Endothelial cell of hepatic sinusoid (primary cell): ENCODE measurements at regions not wholly inside any gene's neighbourhood (a gene's known extent, or its start where the extent isn't known, plus 50 kb on each side); places are given as distances from the start of the nearest gene placed in this dataset.
"Not testable (repeated sequence)": the region's sequence is repeated elsewhere in the genome, so short reads cannot be mapped to it uniquely, and the experiment has no call there.

Experiments
- in situ Hi-C: cut with HindIII; loops from 2 replicates; pipeline ENCODE4 v1.10.0; 2017; ENCODE audit warnings: low sequenced_read_pairs

- in situ Hi-C loops, result no loop called here
Observed at GRCh38 chr6:115873901-115874300, 186.8 kb downstream of the FRK start.

DNA sequence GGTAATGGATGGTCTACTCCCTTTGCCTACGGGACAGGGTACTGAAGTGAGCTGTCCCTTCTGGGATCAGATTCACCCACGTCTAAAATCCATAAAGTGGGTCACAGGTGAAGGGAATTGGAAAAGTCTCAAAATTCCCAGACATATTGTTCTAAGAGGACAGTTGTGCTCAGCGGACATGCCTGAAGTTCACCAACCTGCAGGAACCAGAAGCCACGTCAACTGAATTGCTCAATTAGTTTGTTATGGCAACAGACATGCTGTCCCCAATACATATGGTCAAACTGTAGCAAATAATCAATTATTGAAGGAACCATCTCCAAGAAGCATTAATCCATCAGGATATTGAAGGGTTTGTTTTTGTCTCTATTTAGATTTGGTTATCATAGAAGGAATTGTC is 190.2 kb downstream of the FRK start:
- in situ Hi-C loops, result no loop called here

DNA sequence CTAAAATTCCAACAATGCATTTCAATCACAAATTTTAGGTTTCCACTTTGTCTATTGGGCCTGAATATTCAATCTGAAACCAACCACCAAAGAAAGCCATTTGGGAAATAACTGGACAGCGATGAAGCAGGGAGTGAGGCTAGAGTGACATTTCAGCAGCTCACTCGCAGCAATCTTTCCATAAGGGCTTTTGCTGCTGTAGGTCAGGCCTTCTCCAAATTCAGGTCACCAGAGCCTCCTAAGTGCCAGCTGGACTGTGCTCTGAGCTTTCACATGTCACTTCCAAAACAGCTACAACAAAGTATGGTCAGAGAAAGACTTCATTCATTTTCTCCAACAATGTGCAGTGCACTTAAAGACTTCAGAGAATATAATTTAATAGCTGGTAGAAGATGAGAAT is 194.8 kb downstream of the FRK start:
- in situ Hi-C loops, result no loop called here

DNA sequence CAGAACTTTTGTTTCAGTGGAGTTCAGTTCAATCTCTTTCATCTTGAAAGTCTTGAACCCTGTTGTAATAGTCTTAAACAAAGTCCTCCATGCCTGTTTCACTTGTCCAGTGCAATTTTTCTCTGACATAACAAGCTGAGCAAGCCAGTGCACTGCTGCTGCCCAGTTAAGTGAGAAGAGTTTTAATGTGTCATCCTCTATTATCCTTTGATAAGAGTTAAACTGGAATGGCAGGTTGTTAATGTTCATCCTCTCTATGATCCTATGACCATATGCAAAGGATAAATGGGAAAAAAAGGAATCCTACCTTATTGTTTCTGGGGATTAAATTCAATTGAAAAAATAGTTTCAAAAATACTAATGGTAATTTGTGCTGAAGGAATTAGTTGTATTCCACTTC is 197.5 kb downstream of the FRK start:
- in situ Hi-C loops, result no loop called here

- in situ Hi-C loops, result not testable (repeated sequence)
Observed at GRCh38 chr6:115861658-115862057, 199.0 kb downstream of the FRK start.

DNA sequence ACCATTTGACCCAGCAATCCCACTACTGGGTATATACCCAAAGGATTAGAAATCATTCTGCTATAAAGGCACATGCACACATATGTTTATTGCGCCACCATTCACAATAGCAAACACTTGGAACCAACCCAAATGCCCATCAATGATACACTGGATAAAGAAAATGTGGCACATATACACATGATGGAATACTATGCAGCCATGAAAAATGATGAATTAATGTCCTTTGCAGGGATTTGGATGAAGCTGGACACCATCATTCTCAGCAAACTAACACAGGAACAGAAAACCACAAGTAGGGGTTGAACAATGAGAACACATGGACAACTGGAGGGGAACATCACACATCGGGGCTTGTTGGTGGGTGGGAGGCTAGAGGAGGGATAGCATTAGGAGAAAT is 201.1 kb downstream of the FRK start:
- in situ Hi-C loops, result not testable (repeated sequence)

GRCh38 chr6:115854866-115855665 is 205.6 kb downstream of the FRK start:
- in situ Hi-C loops, result no loop called here

GRCh38 chr6:115847671-115848070 is 213.0 kb downstream of the FRK start:
- in situ Hi-C loops, result no loop called here

- in situ Hi-C loops, result no loop called here
Observed at GRCh38 chr6:115843945-115844344, 216.7 kb downstream of the FRK start.

DNA sequence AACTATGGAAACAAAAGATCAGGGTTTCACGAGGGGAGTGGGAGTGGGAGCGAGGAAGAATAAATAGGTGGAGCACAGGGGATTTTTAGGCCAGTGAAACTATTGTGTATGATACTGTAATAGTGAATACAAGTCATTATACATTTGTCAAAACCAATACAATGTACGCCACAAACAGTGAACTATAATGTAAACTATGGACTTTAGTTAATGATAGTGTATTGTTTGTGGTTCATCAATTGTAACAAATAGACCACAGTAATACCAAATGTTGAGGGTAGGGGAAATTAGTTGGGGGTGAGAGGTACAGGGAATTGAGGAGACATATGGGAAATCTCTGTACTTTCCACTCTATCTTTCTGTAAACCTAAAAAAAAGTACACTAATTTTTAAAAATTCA is 218.4 kb downstream of the FRK start:
- in situ Hi-C loops, result no loop called here

- in situ Hi-C loops, result no loop called here
Observed at GRCh38 chr6:115839583-115840181, 221.0 kb downstream of the FRK start.

GRCh38 chr6:115838763-115839401 is 221.8 kb downstream of the FRK start:
- in situ Hi-C loops, result no loop called here

- in situ Hi-C loops, result no loop called here
Observed at GRCh38 chr6:115838216-115838615, 222.5 kb downstream of the FRK start.

DNA sequence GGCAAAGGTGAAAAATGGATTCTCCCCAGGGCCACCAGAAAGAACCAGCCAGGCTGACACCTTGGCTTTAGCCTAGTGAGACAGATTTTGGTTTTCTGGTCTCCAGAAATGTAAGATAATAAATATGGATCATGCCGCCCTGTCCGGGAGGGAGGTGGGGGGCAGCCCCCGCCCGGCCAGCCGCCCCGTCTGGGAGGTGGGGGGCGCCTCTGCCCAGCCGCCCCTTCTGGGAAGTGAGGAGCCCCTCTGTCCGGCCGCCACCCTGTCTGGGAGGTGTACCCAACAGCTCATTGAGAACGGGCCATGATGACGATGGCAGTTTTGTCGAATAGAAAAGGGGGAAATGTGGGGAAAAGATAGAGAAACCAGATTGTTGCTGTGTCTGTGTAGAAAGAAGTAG is 224.3 kb downstream of the FRK start:
- in situ Hi-C loops, result not testable (repeated sequence)

DNA sequence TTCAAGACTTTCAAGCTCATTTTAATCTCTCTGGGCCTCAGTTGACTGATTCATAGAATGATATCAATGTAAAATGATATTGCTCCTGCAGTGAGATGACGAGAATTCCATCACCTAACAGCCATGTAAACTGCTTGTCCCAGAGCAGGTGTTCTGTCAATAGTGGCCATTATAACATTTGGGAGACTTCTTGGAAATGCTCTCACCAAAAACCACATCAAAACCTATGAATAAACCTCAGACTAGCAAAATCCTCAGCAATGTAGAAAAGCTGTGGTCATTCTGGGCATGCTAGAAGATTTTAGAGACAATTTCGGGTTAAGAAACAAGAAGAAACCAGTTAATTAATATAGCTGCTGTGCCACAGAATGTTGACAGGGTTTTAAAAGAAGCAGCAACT is 225.4 kb downstream of the FRK start:
- in situ Hi-C loops, result no loop called here

DNA sequence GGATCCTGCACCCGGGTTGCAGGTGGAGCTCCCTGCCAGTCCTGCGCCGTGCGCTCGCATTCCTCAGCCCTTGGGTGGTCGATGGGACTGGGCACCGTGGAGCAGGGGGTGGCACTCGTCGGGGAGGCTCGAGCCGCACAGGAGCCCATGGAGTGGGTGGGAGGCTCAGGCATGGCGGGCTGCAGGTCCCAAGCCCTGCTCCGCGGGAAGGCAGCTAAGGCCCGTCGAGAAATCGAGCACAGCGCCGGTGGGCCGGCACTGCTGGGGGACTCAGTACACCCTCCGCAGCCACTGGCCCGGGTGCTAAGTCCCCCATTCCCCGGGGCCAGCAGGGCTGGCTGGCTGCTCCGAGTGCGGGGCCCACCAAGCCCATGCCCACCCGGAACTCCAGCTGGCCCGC is 226.1 kb downstream of the FRK start:
- in situ Hi-C loops, result not testable (repeated sequence)

DNA sequence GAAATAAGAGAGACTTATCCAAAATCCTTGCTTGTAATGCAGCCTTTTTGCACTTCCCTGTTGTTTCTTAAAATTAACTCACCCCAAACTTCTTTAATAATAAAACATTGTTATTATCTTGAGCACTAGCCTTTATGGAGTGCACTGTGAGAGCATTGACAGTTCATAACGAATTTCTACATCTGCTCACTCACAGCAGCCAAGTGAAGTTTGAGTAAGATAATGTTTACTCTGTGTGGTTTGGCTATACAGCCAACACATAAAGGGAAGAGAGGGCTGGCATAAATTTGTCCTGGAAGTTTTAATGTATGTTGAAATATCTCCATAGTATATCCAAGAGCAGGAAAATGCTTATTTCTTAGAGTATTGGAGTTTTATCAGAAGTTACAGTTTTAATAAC is 227.9 kb downstream of the FRK start:
- in situ Hi-C loops, result no loop called here

DNA sequence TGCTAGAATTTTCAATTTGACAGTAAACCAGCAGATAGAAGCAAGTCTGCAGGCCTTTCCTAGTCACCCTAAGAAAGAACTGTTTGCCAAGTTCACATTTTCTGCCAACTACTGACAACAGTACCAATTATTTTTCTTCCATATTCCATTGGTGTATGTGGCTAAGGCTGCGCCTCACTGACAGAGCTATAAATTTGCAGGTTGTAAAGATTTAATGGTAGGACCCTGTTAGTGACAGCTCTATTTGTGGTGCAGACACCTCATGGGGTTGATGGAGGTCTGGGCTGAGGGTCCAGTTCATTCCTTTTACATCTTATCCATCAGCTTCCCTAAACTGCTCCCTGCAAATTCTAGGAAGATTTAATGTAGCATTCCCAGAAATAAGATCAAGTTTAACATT is 228.5 kb downstream of the FRK start:
- in situ Hi-C loops, result no loop called here

- in situ Hi-C loops, result no loop called here
Observed at GRCh38 chr6:115830895-115831294, 229.8 kb downstream of the FRK start.

DNA sequence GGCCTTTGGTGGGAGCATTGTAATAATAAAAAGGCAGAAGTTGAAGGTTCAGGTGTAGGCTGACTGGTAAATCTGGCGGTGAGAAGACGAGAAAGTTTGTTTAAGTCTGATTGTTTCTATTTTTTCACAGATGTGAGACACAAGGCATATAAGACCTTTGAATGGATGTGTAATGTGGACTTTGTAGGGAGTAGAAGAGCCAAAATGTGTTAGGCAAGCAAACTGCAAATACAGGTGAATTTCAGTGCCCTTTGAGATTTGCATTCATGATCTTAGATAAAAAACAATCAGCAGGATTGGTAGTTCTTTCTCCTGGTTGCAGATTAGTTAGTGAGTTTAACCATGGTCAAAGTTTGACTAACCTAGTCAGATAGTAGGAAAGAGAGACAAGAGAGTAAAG is 238.9 kb downstream of the FRK start:
- in situ Hi-C loops, result no loop called here

- in situ Hi-C loops, result no loop called here
Observed at GRCh38 chr6:115819506-115819905, 241.2 kb downstream of the FRK start.

DNA sequence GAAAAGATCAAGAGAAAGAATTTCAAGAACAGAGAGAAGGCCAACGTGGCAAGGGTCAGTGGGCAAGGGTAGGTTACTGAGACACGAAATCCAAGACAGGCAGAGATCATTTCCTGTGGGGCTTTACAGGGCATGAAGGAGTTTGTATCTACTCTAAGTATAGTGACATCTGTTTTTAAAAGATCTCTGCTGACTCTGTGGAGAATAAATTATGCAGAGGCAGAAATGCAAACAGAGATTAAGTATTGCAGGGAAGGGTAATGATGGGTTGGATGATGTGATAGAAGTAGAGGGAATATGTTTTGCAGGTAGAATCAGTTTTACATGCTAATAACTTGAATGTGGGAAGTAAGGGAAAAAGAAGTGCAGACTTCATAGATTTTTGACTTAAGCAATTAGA is 243.5 kb downstream of the FRK start:
- in situ Hi-C loops, result no loop called here
